Panc1 (cell line): ENCODE measurements at regions not wholly inside any gene's neighbourhood (a gene's known extent, or its start where the extent isn't known, plus 50 kb on each side); places are given as distances from the start of the nearest gene placed in this dataset.

Source experiments
- ATAC-seq: fragments of 200-7000 bp; cut with Tn5 transposase; 2 replicates; pipeline ENCODE4 v1.9.1; 2020; ENCODE audit warnings: mild to moderate bottlenecking, moderate library complexity
- BruUV-seq: library from RNA; stranded (reverse); fragments of 400-500 nt; replicated peaks from 2 replicates; lab custom pipeline; 2021; lab: Mats Ljungman, UMichigan
- CTCF ChIA-PET: fragments of 300-600 bp; sonication (Branson Sonifier 250); formaldehyde crosslinking; loops from one replicate; lab custom pipeline; 2022; ENCODE audit warnings: antibody characterized with exemption; lab: Charles Lee
- POLR2A ChIA-PET: fragments of 300-600 bp; sonication (Branson Sonifier 250); formaldehyde crosslinking; loops from one replicate; lab custom pipeline; 2022; ENCODE audit warnings: antibody characterized with exemption; lab: Charles Lee
- DNase-seq: peaks from one replicate; pipeline ENCODE4 v3.0.0-alpha.2; 2010; ENCODE audit warnings: low read depth, low spot score
- H3K27ac ChIP-seq: 2 replicates; pipeline ENCODE4 v1.5.1; 2011; ENCODE audit warnings: mild to moderate bottlenecking, low read length, inconsistent platforms
- H3K27me3 ChIP-seq: fragments of 200-500 bp; sonication (Bioruptor generic); 2 replicates; pipeline ENCODE4 v1.6.0; 2014; ENCODE audit warnings: low read length, inconsistent platforms; ENCODE audit not compliant: control insufficient read depth, insufficient read depth
- H3K36me3 ChIP-seq: fragments of 200-500 bp; sonication (Bioruptor generic); 2 replicates; pipeline ENCODE4 v1.5.1; 2014; ENCODE audit warnings: inconsistent platforms, mild to moderate bottlenecking, low read length, moderate library complexity; ENCODE audit not compliant: control insufficient read depth, insufficient read depth
- H3K4me1 ChIP-seq: 2 replicates; pipeline ENCODE4 v1.5.1; 2011; ENCODE audit warnings: inconsistent platforms, mild to moderate bottlenecking, low read length, moderate library complexity; ENCODE audit not compliant: control insufficient read depth, insufficient read depth
- H3K4me3 ChIP-seq, 2 experiments: 2 replicates each; pipeline ENCODE4 v1.5.1; 2011 to 2012; ENCODE audit warnings: low read depth in 2 of 2, low read length in 2 of 2, mild to moderate bottlenecking in 2 of 2, inconsistent platforms in 1 of 2, moderate library complexity in 1 of 2
- H3K9me3 ChIP-seq: fragments of 200-500 bp; sonication (Bioruptor generic); 2 replicates; pipeline ENCODE4 v1.5.1; 2014; ENCODE audit warnings: low read depth, mild to moderate bottlenecking, inconsistent platforms, low read length, moderate library complexity; ENCODE audit not compliant: control insufficient read depth, insufficient read depth
- CTCF ChIP-seq: fragments of 450-650 bp; IDR thresholded peaks from 2 replicates; pipeline ENCODE4 v1.5.1; 2017; ENCODE audit warnings: mild to moderate bottlenecking
- POLR2AphosphoS5 ChIP-seq: IDR thresholded peaks from 2 replicates; pipeline ENCODE4 v1.6.1; 2012; ENCODE audit warnings: mild to moderate bottlenecking, low read depth, low read length, moderate library complexity
- REST ChIP-seq, 2 experiments: IDR thresholded peaks; 2 replicates each; pipeline ENCODE4 v1.6.1; 2011 to 2012; ENCODE audit warnings: low read depth in 2 of 2, control low read depth in 1 of 2, low read length in 1 of 2, mild to moderate bottlenecking in 1 of 2, moderate library complexity in 1 of 2; ENCODE audit not compliant: insufficient read depth in 1 of 2
- SIN3A ChIP-seq: IDR thresholded peaks from 2 replicates; pipeline ENCODE4 v1.6.1; 2012; ENCODE audit warnings: low read depth, mild to moderate bottlenecking, low read length, moderate library complexity, borderline replicate concordance; ENCODE audit not compliant: insufficient read depth
- TCF7L2 ChIP-seq: IDR thresholded peaks from 2 replicates; pipeline ENCODE4 v1.6.1; 2011; ENCODE audit warnings: mild to moderate bottlenecking, low read depth, low read length, inconsistent platforms
- in situ Hi-C: cut with HindIII; loops from 2 replicates; pipeline ENCODE4 v1.10.0; 2016; ENCODE audit warnings: low sequenced_read_pairs, low pct_unique_long_range_greater_than_20kb
- intact Hi-C: fragments of 100-400 bp; cut with micrococcal nuclease; formaldehyde crosslinking; loops from one replicate; pipeline ENCODE4 v1.10.0; 2022; ENCODE audit not compliant: unreplicated experiment

- Histone ChIP-seq H3K27me3 (no peaks in the 10 kb centered on the region), H3K9me3 (no peaks in the 10 kb centered on the region), H3K4me3 (no peak overlapping the region), H3K4me1 (no peaks in the 10 kb centered on the region), H3K36me3 (no peaks in the 10 kb centered on the region), H3K27ac (no peak overlapping the region)
- no TSS peak for BruUV-seq
- DNase-seq, result no peak
- ChIA-PET CTCF (no interaction called here), POLR2A (no interaction called here)
- intact Hi-C loops (no loop called here), in situ Hi-C loops (no loop called here)
- no peak for ATAC-seq
- TF ChIP-seq SIN3A (no peak), CTCF (no peak), TCF7L2 (no peak), REST (IDR thresholded peaks at IDR 0.05; ENCODE audit: insufficient read depth in 1 of 2, low read depth in 2 of 2, low read length in 1 of 2) (no peak), POLR2AphosphoS5 (no peak)
These were observed 79.4 kb downstream of the GAS1 start for GRCh38 chr9:86867804-86868313.

- no TSS peak for BruUV-seq
- no peaks in the 10 kb centered on the region for H3K36me3 ChIP-seq
- no peak for DNase-seq
- in situ Hi-C loops (no loop called here), intact Hi-C loops (no loop called here)
- CTCF ChIA-PET, result no interaction called here
- H3K9me3 ChIP-seq, result no peaks in the 10 kb centered on the region
- no peaks in the 10 kb centered on the region for H3K4me1 ChIP-seq
- ATAC-seq, result no peak
- H3K27me3 ChIP-seq, result no peaks in the 10 kb centered on the region
- no peak overlapping the region for H3K4me3 ChIP-seq
- no peak overlapping the region for H3K27ac ChIP-seq
- TF ChIP-seq POLR2AphosphoS5 (no peak), CTCF (no peak), TCF7L2 (no peak), REST (IDR thresholded peaks at IDR 0.05; ENCODE audit: insufficient read depth in 1 of 2, low read depth in 2 of 2, low read length in 1 of 2) (no peak), SIN3A (no peak)
- POLR2A ChIA-PET, result no interaction called here
These were observed 81.4 kb downstream of the GAS1 start for GRCh38 chr9:86865952-86866351.
